SHP77 (cell line): ENCODE measurements at regions not wholly inside any gene's neighbourhood (a gene's known extent, or its start where the extent isn't known, plus 50 kb on each side); places are given as distances from the start of the nearest gene placed in this dataset.
"Not testable (repeated sequence)": the region's sequence is repeated elsewhere in the genome, so short reads cannot be mapped to it uniquely, and the experiment has no call there.

Source experiments
- DNase-seq, 2 experiments: peaks; one replicate each; lab custom pipeline; 2025; lab: John Stamatoyannopoulos, UW

GRCh38 chr7:16089801-16090200, 331.5 kb downstream of the CRPPA start:
- DNase-seq: no peak

- no peak for DNase-seq
Measured at GRCh38 chr7:16089191-16089590, 332.1 kb downstream of the CRPPA start.

DNA sequence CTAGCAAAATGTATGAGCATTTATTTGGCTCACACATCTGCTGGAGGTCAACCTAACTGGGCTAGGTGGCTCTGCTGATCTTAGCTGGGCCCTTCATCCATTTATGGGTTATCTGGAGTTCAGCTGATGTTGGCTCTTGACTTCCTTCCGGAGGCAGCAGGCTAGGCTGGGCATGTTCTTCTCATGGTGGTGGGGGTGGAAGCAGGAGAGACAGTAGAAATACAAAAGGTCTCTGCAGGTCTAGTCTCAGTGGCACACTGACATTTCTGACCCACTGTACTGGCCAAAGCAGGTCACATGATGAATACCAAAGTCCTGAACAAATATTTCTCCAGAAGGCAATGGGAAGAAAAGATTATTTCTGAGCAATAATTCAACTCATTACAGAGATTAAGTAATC, 334.6 kb downstream of the CRPPA start:
- DNase-seq: no peak

DNA sequence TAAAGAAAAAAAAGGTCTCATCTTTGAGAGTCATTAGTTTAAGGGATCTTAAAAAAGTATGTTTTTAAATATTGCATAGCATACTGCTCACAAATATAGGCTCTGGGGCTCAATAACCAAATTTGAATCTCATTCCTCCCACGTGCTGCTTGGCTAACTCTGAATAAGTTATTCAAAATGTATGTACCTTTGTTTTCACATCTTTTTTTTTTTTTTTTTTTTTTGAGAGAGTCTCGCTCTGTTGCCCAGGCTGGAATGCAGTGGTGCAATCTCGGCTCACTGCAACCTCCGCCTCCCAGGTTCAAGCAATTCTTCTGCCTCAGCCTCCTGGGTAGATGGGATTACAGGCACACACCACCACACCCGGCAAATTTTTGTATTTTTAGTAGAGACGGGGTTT, 335.6 kb downstream of the CRPPA start:
- DNase-seq: not testable (repeated sequence)

DNA sequence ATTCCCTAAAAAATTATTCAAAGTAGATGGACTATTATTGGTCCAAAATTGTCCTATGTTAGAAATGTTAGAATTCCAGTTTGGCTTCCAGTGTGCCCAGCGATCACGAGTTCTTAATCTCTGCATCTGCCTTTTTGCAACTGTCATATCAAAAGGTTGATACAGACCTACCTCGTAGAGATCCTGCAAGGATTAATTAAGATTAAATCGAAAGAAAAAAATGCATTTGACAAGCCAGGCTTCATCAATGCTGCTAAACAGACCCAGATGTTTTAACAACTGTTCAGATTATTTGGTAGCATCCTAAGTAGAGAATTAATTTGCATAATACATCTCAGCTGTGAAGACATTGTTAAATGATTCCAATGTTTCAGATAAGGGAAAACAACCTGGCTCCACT, 336.5 kb downstream of the CRPPA start:
- no peak for DNase-seq

DNA sequence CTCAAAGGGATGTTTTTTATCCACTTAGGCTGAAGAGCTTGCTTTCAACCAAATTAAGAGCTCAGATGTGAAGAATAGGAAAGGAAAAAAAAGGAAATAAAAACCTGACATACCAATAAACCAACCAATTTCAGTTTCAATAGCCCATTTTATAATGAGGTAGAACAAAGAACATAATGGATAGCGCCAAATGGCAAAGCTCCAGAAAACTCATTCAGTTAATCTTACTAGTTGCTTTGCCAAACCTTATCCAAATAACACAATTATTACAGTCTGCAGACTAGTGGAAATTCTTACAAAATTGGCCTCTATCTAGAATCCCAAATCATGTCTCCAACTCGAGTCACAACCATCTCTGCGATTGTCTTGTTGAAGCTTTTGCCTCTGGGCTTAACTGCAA, 337.0 kb downstream of the CRPPA start:
- no peak for DNase-seq

- no peak for DNase-seq
Measured at GRCh38 chr7:16083931-16084330, 337.4 kb downstream of the CRPPA start.

DNA sequence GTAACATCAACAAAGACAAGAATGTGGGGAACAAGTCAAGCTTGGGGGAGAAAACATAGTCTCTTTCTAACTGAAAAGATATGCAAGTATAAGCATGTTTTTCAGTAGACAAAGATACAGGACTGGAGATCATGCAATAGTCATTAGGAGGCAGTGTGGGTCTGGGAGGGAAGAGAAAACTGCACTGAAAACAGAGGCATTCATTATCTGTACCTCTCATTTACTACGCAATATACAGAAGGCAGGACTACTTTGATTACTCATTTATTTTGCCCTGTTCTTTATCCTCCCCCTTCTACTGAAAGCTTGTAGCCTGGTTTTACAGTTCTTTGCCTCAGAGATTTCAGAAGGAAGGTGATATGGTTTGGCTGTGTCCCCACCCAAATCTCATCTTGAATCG, 341.2 kb downstream of the CRPPA start:
- DNase-seq: no peak

DNA sequence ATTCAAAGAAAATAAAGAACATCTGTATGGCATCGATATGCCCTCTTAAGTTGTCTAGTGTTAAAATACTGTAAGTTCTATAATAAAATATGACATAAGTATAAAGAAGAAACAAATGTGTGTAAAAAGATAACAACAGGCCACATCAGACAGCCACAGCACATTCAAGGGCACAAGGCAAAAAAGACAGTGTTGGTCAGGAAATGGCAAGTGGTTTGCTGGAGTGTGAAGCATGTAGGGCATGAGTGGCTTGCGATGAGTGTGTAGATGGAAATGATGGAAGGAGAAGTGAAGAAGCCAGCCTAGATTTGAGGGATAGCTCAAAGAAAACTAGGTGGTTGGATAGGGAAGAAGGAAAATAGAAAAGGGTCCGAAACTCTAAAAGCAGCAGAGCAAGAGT, 341.6 kb downstream of the CRPPA start:
- DNase-seq: no peak

DNA sequence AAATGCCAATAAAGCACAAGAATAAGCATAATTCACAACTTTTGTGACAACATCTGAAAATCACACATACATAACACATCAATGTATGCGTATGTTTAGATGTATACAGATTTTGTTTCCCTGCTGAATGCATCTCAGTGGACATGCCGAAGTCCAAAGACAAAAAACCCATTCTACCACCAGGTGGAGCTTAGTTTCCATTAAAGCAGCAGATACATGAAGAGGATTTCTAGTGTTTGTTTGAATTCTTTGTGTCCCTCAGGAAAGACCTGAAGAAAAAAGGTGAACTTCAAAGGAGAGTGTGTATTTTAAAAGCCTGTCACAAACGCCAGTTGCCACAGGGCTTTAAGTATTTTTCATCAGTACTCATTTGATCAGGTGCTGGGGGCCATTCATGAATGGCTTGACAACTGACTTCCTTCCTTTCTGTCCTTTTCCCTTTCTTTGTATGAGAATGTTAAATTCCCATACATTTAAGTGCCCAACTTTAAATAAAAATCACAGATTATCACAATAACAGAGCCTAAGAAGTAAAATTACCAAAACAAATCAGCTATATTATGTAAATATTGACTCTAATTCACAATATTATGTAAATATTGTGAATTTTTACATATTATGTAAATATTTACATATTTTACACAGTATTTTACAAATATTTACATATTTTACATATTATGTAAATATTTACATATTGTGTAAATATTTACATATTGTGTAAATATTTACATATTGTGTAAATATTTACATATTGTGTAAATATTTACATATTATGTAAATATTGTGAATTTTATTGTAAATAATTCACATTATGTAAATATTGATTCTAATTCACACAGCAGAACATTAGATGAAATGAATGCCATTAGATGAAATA, 343.0 kb downstream of the CRPPA start:
- DNase-seq: peak; percentile 67 to 78

- DNase-seq: peak; percentile 81 to 92
Measured at GRCh38 chr7:16071246-16071857, 350.0 kb downstream of the CRPPA start.

- DNase-seq: no peak
Measured at GRCh38 chr7:16070806-16071205, 350.5 kb downstream of the CRPPA start.

DNA sequence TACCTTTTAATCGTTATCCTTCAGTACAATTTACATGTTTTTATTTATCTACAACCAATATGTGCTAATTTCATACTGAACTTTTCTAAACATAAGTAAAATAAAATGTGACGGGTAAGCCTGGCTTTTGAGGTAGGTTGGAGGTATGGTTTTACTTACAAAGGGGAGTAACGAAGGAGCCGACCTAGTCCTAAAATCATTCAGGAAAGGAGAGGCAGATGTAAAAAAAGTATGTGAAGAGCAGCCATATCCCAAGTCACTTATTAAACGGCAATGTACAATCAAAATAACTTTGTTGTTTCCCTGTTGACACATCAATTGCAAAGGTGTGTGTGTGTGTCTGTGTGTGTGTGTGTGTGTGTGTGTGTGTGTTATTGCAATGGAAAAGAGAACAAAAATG, 351.3 kb downstream of the CRPPA start:
- DNase-seq: no peak

GRCh38 chr7:16068183-16068582, 353.2 kb downstream of the CRPPA start:
- no peak for DNase-seq

DNA sequence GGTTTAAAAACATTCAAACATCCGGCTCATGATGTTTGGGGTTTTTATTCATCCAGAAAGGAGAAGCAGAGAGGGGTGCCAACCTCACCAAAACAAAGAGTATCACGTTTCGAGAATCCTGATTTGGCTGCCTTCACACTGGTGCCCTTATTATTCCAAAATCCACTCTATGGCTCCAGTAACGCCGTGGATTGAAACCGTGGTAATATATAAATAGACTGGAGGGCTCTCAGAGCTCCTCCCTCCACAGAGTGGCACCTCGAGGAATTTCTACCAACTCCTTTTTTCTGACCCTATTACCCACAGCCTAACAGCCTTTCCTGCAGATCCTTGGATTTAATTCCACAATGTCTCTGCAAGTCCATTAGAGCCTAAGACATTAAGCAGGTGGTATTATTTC, 353.6 kb downstream of the CRPPA start:
- DNase-seq: peak in 1 of 2 experiments; percentile 11

DNA sequence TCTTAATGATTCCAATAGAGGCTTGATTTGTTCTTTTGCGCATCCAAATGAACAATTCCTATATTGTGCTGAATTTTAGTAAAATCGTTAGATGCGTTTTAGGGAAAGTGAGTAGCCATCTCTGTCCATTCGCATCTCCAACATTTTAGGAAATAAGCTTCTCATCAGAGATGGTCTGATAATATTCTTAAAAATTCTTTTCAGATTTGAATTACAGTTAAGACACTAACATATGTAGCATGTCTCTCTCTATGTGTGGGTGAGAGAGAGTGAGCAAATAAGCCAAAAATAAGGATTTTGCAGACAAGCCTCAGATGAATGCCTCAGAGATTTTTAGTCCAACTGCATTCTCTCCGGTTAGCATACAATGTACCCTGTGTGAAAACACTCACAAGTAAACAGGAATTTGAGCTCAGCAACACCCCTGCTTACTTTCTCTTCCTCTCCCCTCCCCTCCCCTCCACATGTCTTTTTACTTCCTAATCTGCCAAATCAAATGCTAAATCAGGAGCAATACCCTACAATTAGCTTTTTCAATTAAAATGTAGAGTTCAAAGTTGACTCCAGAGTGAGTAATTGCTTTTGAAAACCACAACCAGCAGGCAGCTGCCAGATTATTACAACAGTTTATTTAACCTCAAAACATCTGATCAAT, 354.4 kb downstream of the CRPPA start:
- peak in 1 of 2 experiments; percentile 13 for DNase-seq

- DNase-seq: no peak
Measured at GRCh38 chr7:16065939-16066338, 355.4 kb downstream of the CRPPA start.

DNA sequence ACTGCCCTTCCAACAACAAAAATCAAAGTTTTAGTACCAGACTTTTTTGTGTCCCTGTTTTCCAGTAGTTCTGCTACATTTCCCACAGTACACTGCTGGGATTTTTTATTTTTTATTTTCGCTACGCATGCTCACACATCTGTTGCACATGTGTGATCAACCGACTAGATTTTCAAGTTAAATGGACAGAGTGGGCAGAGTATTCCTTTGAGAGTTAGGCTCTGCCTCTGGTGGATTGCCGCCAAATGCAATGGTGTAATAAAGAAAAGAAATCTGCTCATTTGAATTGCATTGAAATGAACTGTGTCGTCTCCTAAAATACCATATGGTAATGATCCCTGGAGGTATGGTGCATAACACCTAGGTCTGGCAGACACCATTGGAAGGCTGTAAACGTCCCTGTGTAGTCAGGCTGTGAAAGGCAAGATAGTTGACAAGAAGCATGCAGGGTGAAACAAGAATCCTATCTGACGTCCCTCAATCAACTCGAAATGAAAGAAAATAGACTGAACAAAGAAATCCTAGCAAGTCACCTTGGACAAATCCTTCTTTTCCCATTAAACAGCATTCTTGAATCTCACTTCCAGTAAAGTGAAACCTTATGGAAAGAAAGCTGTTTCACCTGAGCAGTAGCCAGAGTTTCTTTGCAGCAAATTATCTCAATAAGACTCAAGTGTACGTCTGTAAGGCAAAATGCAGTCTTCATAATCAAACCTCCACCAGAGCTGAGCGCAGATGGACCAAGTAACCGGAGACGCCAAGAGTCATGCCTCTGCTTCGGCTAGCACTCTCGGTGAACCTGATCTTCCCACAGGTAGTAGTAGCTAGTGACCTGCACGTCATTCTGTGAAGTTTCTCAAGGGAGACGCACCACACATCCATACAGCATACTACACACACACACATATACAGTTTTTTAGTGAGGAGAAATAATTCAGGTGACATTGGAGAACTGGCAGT, 357.3 kb downstream of the CRPPA start:
- DNase-seq: no peak

DNA sequence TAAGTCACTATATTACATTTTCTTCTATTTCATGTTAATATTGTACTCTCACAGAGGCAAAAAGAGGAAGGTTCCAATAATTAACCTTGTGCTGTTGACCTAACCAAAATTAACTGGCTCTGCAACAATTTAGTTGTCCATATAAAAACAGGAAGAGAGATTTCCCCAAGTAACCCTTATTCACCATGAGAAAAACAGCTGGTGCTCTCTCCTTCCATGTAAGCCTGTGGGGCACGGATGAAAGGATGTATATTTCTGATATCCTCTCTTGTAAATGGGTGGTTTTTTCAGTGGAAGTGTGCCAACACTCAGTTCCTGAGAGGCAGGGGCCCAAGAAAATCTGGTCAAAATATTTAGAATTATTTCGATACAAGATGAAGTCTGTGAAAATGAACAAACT, 358.1 kb downstream of the CRPPA start:
- DNase-seq: no peak

DNA sequence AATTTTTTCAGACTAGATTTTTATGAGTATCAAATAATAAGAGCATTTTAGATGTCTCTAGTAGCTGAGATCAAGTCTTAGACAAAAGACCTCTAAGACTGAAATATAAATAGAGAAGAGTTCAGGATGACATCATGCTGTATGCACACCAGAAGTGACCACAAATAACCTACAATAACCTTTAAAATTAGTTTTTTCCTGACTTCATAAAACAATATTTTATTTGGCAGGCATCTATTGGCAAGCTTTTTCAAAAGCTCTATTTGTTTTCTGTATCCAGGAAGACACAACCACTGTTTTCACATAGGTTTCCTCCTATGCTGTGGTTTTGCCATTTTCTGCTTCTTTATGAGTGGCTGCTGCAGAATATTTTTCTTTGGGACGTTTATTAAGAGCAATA, 359.1 kb downstream of the CRPPA start:
- DNase-seq: no peak

DNA sequence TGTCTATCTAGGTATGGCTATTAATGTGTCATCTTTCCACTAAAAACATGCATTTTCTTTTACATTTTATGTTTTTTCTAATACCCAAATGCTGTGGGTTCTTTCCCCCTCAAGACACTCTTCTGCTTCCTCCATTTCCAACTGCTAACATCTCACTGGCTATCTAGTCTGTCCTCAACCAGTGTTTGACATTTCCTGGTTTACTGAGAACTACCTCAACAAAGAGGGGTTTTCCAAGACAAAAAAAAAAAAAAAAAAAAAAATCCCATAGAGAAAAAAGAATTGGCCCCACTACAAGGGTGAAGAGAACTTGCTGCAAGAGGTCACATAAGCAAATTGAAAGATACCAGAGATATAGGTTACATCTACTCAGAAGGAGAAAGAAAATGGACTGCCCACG, 359.7 kb downstream of the CRPPA start:
- DNase-seq: no peak

GRCh38 chr7:16061011-16061410, 360.3 kb downstream of the CRPPA start:
- DNase-seq: no peak
